ENCODE measurements at regions not wholly inside any gene's neighbourhood (a gene's known extent, or its start where the extent isn't known, plus 50 kb on each side); places are given as distances from the start of the nearest gene placed in this dataset.

DNA sequence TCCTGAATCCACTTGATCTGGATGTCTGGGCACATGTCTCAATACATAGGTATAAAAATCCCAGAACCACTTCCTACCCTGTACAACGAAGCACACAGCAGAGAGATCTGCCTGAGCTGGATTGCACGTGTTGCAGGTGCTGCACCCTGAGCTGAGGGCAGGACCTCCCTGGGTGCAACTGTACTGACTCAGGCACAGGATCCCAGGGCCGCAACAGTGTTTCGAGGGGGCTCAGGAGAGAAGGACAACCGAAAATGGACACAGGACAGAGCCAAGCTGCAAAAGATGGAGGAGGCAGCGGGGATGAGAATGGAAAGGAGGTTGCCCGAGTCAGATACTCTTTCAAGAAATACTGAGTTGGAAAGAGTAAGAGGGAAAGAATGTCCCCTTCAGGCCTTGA, 354.1 kb downstream of the EIPR1 start:
- DNase-seq (ENCODE audit: low read depth, low spot score) = no peak
- Histone ChIP-seq H3K27me3 (ENCODE audit: insufficient read depth, low read length) (0 out of 2 replicates have a peak, but pooled peaks cover 20% of the 10 kb centered on the region), H3K4me2 (ENCODE audit: low read length) (no peak overlapping the region), H3K9me3 (ENCODE audit: control insufficient read depth in 1 of 2, insufficient read depth in 1 of 2, low read depth in 1 of 2, low read length in 2 of 2) (no peaks in the 10 kb centered on the region), H3K9ac (ENCODE audit: low read length) (no peak overlapping the region), H3K4me1 (ENCODE audit: control insufficient read depth in 1 of 2, insufficient read depth in 2 of 2, low read length in 2 of 2) (no peaks in the 10 kb centered on the region), H2AFZ (ENCODE audit: low read depth, low read length, poor library complexity, severe bottlenecking) (no peak overlapping the region), H3K36me3 (ENCODE audit: control insufficient read depth in 1 of 2, insufficient read depth in 2 of 2, low read length in 2 of 2) (no peaks in the 10 kb centered on the region), H3K4me3 (replicated peaks in 1 of 2; ENCODE audit: low read depth in 1 of 2, low read length in 2 of 2) (no peak overlapping the region), H3K79me2 (ENCODE audit: insufficient read depth, low read length) (no peaks in the 10 kb centered on the region), H4K20me1 (ENCODE audit: insufficient read depth) (no peaks in the 10 kb centered on the region), H3K9me2 (ENCODE audit: insufficient read depth) (no peaks in the 10 kb centered on the region), H3K27ac (ENCODE audit: low read depth, low read length) (no peak overlapping the region)
- POLR2A ChIA-PET = no interaction called here
- ATAC-seq = no peak
- CTCF ChIA-PET = no interaction called here
- RAD21 ChIA-PET (ENCODE audit: low non-redundant PET in 1 of 2, low total read pairs in 2 of 2, uncharacterized antibody in 2 of 2, unreplicated experiment in 2 of 2) = no interaction called here
- no TSS peak for BruUV-seq (replicated peaks)
- TF ChIP-seq SRF (IDR thresholded peaks at IDR 0.05; ENCODE audit: low read depth) (no peak), EZH2phosphoT487 (IDR thresholded peaks at IDR 0.05; ENCODE audit: borderline replicate concordance) (no peak), ELF1 (IDR thresholded peaks at IDR 0.05; ENCODE audit: borderline replicate concordance, low read depth) (no peak), ZBTB33 (IDR thresholded peaks at IDR 0.05; ENCODE audit: extremely low read depth, insufficient replicate concordance, low read length) (no peak)
- intact Hi-C loops (cut with micrococcal nuclease) = no loop called here

DNA sequence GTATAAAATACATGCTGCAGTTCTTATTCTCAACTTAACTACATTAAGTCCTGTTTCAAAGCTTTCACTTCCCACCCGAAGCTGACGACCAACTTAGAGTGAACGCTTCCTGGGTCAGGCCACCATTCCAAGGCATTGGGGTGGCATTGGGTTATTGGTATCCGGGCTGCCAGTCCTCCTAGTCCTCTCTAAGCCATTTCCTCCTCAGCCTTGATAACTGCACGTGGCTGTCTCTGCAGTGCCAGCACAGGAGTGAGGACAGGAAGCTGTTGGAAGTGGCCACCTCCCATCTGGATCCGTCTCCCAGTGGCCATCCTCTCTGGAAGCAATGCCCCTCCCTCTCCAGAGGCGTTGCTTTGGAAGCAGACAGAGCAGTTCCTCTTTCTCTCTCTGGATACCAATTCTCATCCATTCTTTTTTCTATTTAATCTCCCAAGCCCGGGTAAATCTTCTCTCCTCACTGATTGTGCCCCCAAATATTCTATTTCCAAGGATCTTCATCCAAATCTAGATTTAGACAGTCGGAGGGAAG, 354.7 kb downstream of the EIPR1 start:
- H3K9me3 ChIP-seq (ENCODE audit: control insufficient read depth in 1 of 2, insufficient read depth in 1 of 2, low read depth in 1 of 2, low read length in 2 of 2) = no peaks in the 10 kb centered on the region; a peak in 1 of 4 replicates
- H3K79me2 ChIP-seq (ENCODE audit: insufficient read depth, low read length) = no peaks in the 10 kb centered on the region
- intact Hi-C loops (cut with micrococcal nuclease) = no loop called here
- no peak overlapping the region for H3K4me3 ChIP-seq (replicated peaks in 1 of 2; ENCODE audit: low read depth in 1 of 2, low read length in 2 of 2)
- no peak for ATAC-seq
- no TSS peak for BruUV-seq (replicated peaks)
- TF ChIP-seq CBX3 (IDR thresholded peaks at IDR 0.05; ENCODE audit: low read depth) = no peak
- TF ChIP-seq SRF (IDR thresholded peaks at IDR 0.05; ENCODE audit: low read depth) = no peak
- no peak for TF ChIP-seq JUND (IDR thresholded peaks at IDR 0.05)
- no peak for TF ChIP-seq EZH2phosphoT487 (IDR thresholded peaks at IDR 0.05; ENCODE audit: borderline replicate concordance)
- TF ChIP-seq CEBPB (IDR thresholded peaks at IDR 0.05; ENCODE audit: low read depth) = no peak
- TF ChIP-seq ZFX (IDR thresholded peaks at IDR 0.05) = no peak
- TF ChIP-seq SIN3A (IDR thresholded peaks at IDR 0.05; ENCODE audit: low read depth) = no peak
- TF ChIP-seq ZBTB33 (IDR thresholded peaks at IDR 0.05; ENCODE audit: extremely low read depth, insufficient replicate concordance, low read length) = no peak
- TF ChIP-seq POLR2A (IDR thresholded peaks at IDR 0.05; ENCODE audit: borderline replicate concordance, extremely low read depth, insufficient read depth, insufficient read length) = no peak
- no peak for TF ChIP-seq ZNF274 (IDR thresholded peaks at IDR 0.05; ENCODE audit: low read depth, low read length)
- TF ChIP-seq EZH2 (IDR thresholded peaks at IDR 0.05) = no peak
- no peak for TF ChIP-seq EGR1 (IDR thresholded peaks at IDR 0.05; ENCODE audit: low read depth)
- no peak for TF ChIP-seq POLR2AphosphoS5 (IDR thresholded peaks at IDR 0.05; ENCODE audit: low read depth, low read length)
- no peak for TF ChIP-seq RAD21 (IDR thresholded peaks at IDR 0.05; ENCODE audit: low read depth)
- TF ChIP-seq ELF1 (IDR thresholded peaks at IDR 0.05; ENCODE audit: borderline replicate concordance, low read depth) = no peak
- no peaks in the 10 kb centered on the region for H3K4me1 ChIP-seq (ENCODE audit: control insufficient read depth in 1 of 2, insufficient read depth in 2 of 2, low read length in 2 of 2)
- RAD21 ChIA-PET (ENCODE audit: low non-redundant PET in 1 of 2, low total read pairs in 2 of 2, uncharacterized antibody in 2 of 2, unreplicated experiment in 2 of 2) = no interaction called here
- DNase-seq (ENCODE audit: low read depth, low spot score) = no peak
- H3K9me2 ChIP-seq (ENCODE audit: insufficient read depth) = no peaks in the 10 kb centered on the region
- POLR2A ChIA-PET = no interaction called here
- H3K4me2 ChIP-seq (ENCODE audit: low read length) = no peak overlapping the region
- CTCF ChIA-PET = no interaction called here
- no peak overlapping the region for H3K27ac ChIP-seq (ENCODE audit: low read depth, low read length)
- no peaks in the 10 kb centered on the region for H4K20me1 ChIP-seq (ENCODE audit: insufficient read depth)
- H3K9ac ChIP-seq (ENCODE audit: low read length) = no peak overlapping the region
- H3K36me3 ChIP-seq (ENCODE audit: control insufficient read depth in 1 of 2, insufficient read depth in 2 of 2, low read length in 2 of 2) = no peaks in the 10 kb centered on the region
- no peak overlapping the region for H2AFZ ChIP-seq (ENCODE audit: low read depth, low read length, poor library complexity, severe bottlenecking)
- H3K27me3 ChIP-seq (ENCODE audit: insufficient read depth, low read length) = 0 out of 2 replicates have a peak, but pooled peaks cover 17% of the 10 kb centered on the region

Measured in HCT116 (cell line).